ENCODE measurements at regions not wholly inside any gene's neighbourhood (a gene's known extent, or its start where the extent isn't known, plus 50 kb on each side); places are given as distances from the start of the nearest gene placed in this dataset.

GRCh38 chr12:98037401-98038140 is 477.8 kb upstream of the TMPO start:
- no peak for DNase-seq (ENCODE audit: low spot score)
- TF ChIP-seq CTCF (IDR thresholded peaks at IDR 0.05; ENCODE audit: extremely low read depth, insufficient read depth, missing control alignments), result no peak
- in situ Hi-C loops (cut with MboI; ENCODE audit: low pct_unique_long_range_greater_than_20kb, low sequenced_read_pairs, unreplicated experiment), result no loop called here

GRCh38 chr12:98042668-98043067 is 472.7 kb upstream of the TMPO start:
- in situ Hi-C loops (cut with MboI; ENCODE audit: low pct_unique_long_range_greater_than_20kb, low sequenced_read_pairs, unreplicated experiment), result no loop called here
- no peak for DNase-seq (ENCODE audit: low spot score)
- TF ChIP-seq CTCF (IDR thresholded peaks at IDR 0.05; ENCODE audit: extremely low read depth, insufficient read depth, missing control alignments), result no peak

GRCh38 chr12:98045395-98045794 is 470.0 kb upstream of the TMPO start:
- TF ChIP-seq CTCF (IDR thresholded peaks at IDR 0.05; ENCODE audit: extremely low read depth, insufficient read depth, missing control alignments), result no peak
- in situ Hi-C loops (cut with MboI; ENCODE audit: low pct_unique_long_range_greater_than_20kb, low sequenced_read_pairs, unreplicated experiment), result no loop called here
- no peak for DNase-seq (ENCODE audit: low spot score)

GRCh38 chr12:98048326-98048725 is 467.1 kb upstream of the TMPO start:
- no peak for TF ChIP-seq CTCF (IDR thresholded peaks at IDR 0.05; ENCODE audit: extremely low read depth, insufficient read depth, missing control alignments)
- no peak for DNase-seq (ENCODE audit: low spot score)
- in situ Hi-C loops (cut with MboI; ENCODE audit: low pct_unique_long_range_greater_than_20kb, low sequenced_read_pairs, unreplicated experiment), result no loop called here

GRCh38 chr12:98053202-98053601 is 462.2 kb upstream of the TMPO start:
- TF ChIP-seq CTCF (IDR thresholded peaks at IDR 0.05; ENCODE audit: extremely low read depth, insufficient read depth, missing control alignments), result no peak
- in situ Hi-C loops (cut with MboI; ENCODE audit: low pct_unique_long_range_greater_than_20kb, low sequenced_read_pairs, unreplicated experiment), result no loop called here
- DNase-seq (ENCODE audit: low spot score), result no peak

- in situ Hi-C loops (cut with MboI; ENCODE audit: low pct_unique_long_range_greater_than_20kb, low sequenced_read_pairs, unreplicated experiment), result no loop called here
- TF ChIP-seq CTCF (IDR thresholded peaks at IDR 0.05; ENCODE audit: extremely low read depth, insufficient read depth, missing control alignments), result no peak
- no peak for DNase-seq (ENCODE audit: low spot score)
These were observed 457.7 kb upstream of the TMPO start for GRCh38 chr12:98057701-98058100.

Measured in GM13977 (cell line).